ENCODE measurements at regions not wholly inside any gene's neighbourhood (a gene's known extent, or its start where the extent isn't known, plus 50 kb on each side); places are given as distances from the start of the nearest gene placed in this dataset.
A peak's percentile ranks its signal among the peaks of the same experiment; 100 is the strongest.
"Not testable (repeated sequence)": the region's sequence is repeated elsewhere in the genome, so short reads cannot be mapped to it uniquely, and the experiment has no call there.

DNA sequence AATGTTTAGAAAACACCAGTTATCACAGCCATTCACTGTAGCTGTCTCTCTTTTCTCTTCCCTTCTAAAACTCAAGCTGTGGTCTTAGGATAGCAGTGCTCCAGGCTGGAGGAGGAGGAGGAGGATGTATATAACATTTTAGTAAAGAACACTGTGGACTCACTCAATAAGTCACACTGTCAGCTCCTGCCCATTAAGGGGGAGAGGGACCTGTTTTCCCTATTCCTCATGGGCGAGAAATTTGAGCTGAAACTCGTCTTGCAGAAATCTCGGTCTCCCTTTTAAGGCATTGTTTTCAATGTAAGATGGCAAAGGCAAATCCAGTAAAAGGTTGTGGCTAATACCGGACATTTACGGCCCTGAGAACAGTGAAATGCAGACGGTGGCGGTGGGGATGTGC, 114.8 kb upstream of the ZNF236 start:
- no peaks in the 10 kb centered on the region for H3K4me1 Mint-ChIP-seq (ENCODE audit: unreplicated experiment)
- DNase-seq (ENCODE audit: low spot score): no peak
- no peaks in the 10 kb centered on the region for H3K36me3 Mint-ChIP-seq (ENCODE audit: low read depth, unreplicated experiment)
- no peak overlapping the region for H3K4me3 Mint-ChIP-seq (ENCODE audit: unreplicated experiment)
- peaks cover 7% of the 10 kb centered on the region for H3K27me3 Mint-ChIP-seq (ENCODE audit: unreplicated experiment)
- H3K9me3 Mint-ChIP-seq (ENCODE audit: unreplicated experiment): no peaks in the 10 kb centered on the region
- TF ChIP-seq CTCF (IDR thresholded peaks at IDR 0.05; ENCODE audit: unreplicated experiment): no peak
- H3K27ac Mint-ChIP-seq (ENCODE audit: unreplicated experiment): no peak overlapping the region

DNA sequence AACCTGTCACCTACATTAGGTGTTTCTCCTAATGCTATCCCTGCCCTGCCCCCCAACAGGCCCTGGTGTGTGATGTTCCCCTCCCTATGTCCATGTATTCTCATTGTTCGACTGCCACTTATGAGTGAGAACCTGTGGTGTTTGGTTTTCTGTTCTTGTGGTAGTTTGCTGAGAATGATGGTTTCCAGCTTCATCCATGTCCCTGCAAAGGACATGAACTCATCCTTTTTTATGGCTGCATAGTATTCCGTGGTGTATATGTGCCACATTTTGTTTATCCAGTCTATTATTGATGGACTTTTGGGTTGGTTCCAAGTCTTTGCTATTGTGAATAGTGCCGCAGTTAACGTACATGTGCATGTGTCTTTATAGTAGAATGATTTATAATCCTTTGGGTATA, 117.8 kb upstream of the ZNF236 start:
- not testable (repeated sequence) for H3K4me1 Mint-ChIP-seq (ENCODE audit: unreplicated experiment); H3K4me3 Mint-ChIP-seq (ENCODE audit: unreplicated experiment); H3K9me3 Mint-ChIP-seq (ENCODE audit: unreplicated experiment); H3K27ac Mint-ChIP-seq (ENCODE audit: unreplicated experiment); DNase-seq (ENCODE audit: low spot score); H3K27me3 Mint-ChIP-seq (ENCODE audit: unreplicated experiment); H3K36me3 Mint-ChIP-seq (ENCODE audit: low read depth, unreplicated experiment)

- no peak for DNase-seq (ENCODE audit: low spot score)
- H3K27me3 Mint-ChIP-seq (ENCODE audit: unreplicated experiment): peaks cover 1% of the 10 kb centered on the region
- H3K27ac Mint-ChIP-seq (ENCODE audit: unreplicated experiment): no peak overlapping the region
Observed at GRCh38 chr18:76699923-76700322, 122.4 kb upstream of the ZNF236 start.

DNA sequence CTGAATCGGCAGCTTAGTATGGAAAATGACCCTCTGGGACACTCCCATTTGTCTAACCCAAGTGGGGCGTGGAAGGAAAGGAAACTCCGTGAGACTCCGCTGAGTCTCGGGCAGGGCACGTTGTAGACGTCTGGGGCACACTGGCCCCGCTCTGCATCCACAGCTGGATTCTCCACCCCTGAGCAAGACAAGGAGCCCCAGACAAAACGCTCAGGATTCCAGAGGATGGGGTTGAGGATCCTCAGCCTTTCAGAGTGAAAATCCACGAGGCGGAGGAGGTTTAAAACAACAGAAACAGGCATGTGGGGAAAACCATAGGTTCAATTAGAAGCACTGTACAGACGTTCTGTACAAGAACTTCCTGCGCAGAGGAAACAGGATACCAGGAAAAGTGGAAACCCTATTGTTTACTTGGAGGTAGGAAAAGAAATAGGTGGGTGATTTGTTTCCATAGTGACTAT, 124.9 kb upstream of the ZNF236 start:
- H3K27ac Mint-ChIP-seq (ENCODE audit: unreplicated experiment): peak overlapping the region; percentile 96
- no peaks in the 10 kb centered on the region for H3K36me3 Mint-ChIP-seq (ENCODE audit: low read depth, unreplicated experiment)
- TF ChIP-seq CTCF (IDR thresholded peaks at IDR 0.05; ENCODE audit: unreplicated experiment): no peak
- H3K9me3 Mint-ChIP-seq (ENCODE audit: unreplicated experiment): no peaks in the 10 kb centered on the region
- H3K27me3 Mint-ChIP-seq (ENCODE audit: unreplicated experiment): no peaks in the 10 kb centered on the region
- H3K4me3 Mint-ChIP-seq (ENCODE audit: unreplicated experiment): no peak overlapping the region
- DNase-seq (ENCODE audit: low spot score): peak; percentile 41
- H3K4me1 Mint-ChIP-seq (ENCODE audit: unreplicated experiment): peaks cover 18% of the 10 kb centered on the region

More at GRCh38 chr18:76699923-76700322, 122.4 kb upstream of the ZNF236 start:
- Mint-ChIP-seq H3K4me1 (ENCODE audit: unreplicated experiment) (peaks cover 18% of the 10 kb centered on the region), H3K9me3 (ENCODE audit: unreplicated experiment) (no peaks in the 10 kb centered on the region), H3K36me3 (ENCODE audit: low read depth, unreplicated experiment) (no peaks in the 10 kb centered on the region), H3K4me3 (ENCODE audit: unreplicated experiment) (no peak overlapping the region)
- no peak for TF ChIP-seq CTCF (IDR thresholded peaks at IDR 0.05; ENCODE audit: unreplicated experiment)

- DNase-seq (ENCODE audit: low spot score): no peak
- TF ChIP-seq CTCF (IDR thresholded peaks at IDR 0.05; ENCODE audit: unreplicated experiment): no peak
- no peaks in the 10 kb centered on the region for H3K9me3 Mint-ChIP-seq (ENCODE audit: unreplicated experiment)
- no peak overlapping the region for H3K4me3 Mint-ChIP-seq (ENCODE audit: unreplicated experiment)
- H3K36me3 Mint-ChIP-seq (ENCODE audit: low read depth, unreplicated experiment): no peaks in the 10 kb centered on the region
- peaks cover 2% of the 10 kb centered on the region for H3K4me1 Mint-ChIP-seq (ENCODE audit: unreplicated experiment)
- peaks cover 2% of the 10 kb centered on the region for H3K27me3 Mint-ChIP-seq (ENCODE audit: unreplicated experiment)
- H3K27ac Mint-ChIP-seq (ENCODE audit: unreplicated experiment): no peak overlapping the region
Observed at GRCh38 chr18:76691800-76692199, 130.6 kb upstream of the ZNF236 start.

Data from endothelial cell (in vitro differentiated cells).